ENCODE measurements at regions not wholly inside any gene's neighbourhood (a gene's known extent, or its start where the extent isn't known, plus 50 kb on each side); places are given as distances from the start of the nearest gene placed in this dataset.

- H3T11ph ChIP-seq (ENCODE audit: low read length): no peak overlapping the region
- H3K4me2 ChIP-seq (ENCODE audit: insufficient read depth, insufficient read length, low read length): no peak overlapping the region
- H4K20me1 ChIP-seq (ENCODE audit: control insufficient read depth, insufficient read depth, insufficient read length): no peaks in the 10 kb centered on the region
- H3K4ac ChIP-seq (ENCODE audit: low read depth, low read length): no peak overlapping the region
- no peaks in the 10 kb centered on the region for H3K23me2 ChIP-seq (ENCODE audit: insufficient read length, low read depth, low read length, poor library complexity, severe bottlenecking)
- Mint-ChIP-seq H3K9me3 (no peaks in the 10 kb centered on the region; a peak in 1 of 5 replicates), H3K27me3 (ENCODE audit: low read depth) (no peaks in the 10 kb centered on the region), H3K27ac (no peak overlapping the region), H3K4me3 (no peak overlapping the region), H3K36me3 (ENCODE audit: insufficient read depth in 1 of 3, low read depth in 3 of 3) (no peaks in the 10 kb centered on the region), H3K4me1 (peaks cover 11 to 15% of the 10 kb centered on the region in 2 experiments)
- H3K9me3 ChIP-seq (ENCODE audit: control insufficient read depth, low read depth, low read length): no peaks in the 10 kb centered on the region
- no peak overlapping the region for H2BK20ac ChIP-seq (ENCODE audit: low read depth, low read length, poor library complexity, severe bottlenecking)
- no peaks in the 10 kb centered on the region; the same call in 1 of the 2 replicates for H3K4me1 ChIP-seq (ENCODE audit: insufficient read depth, low read length)
- no peaks in the 10 kb centered on the region for H3K79me2 ChIP-seq (ENCODE audit: insufficient read depth, low read length)
- no peak for DNase-seq
- H3K18ac ChIP-seq (ENCODE audit: insufficient read length, low read depth, low read length): no peak overlapping the region
- TF ChIP-seq CTCF (conservative IDR thresholded peaks at IDR 0.05): no peak
- no peak overlapping the region for H2BK12ac ChIP-seq (ENCODE audit: insufficient read length, low read depth, low read length)
- no peak overlapping the region for H4K5ac ChIP-seq (ENCODE audit: insufficient read length, low read depth, low read length)
- no peak overlapping the region for H3K23ac ChIP-seq (ENCODE audit: insufficient read length, low read depth, low read length)
- no peak overlapping the region for H4K91ac ChIP-seq (ENCODE audit: insufficient read length, low read depth, low read length)
- H3K27ac ChIP-seq (ENCODE audit: insufficient read length, low read depth, low read length): no peak overlapping the region
- no peaks in the 10 kb centered on the region for H3K27me3 ChIP-seq (ENCODE audit: insufficient read depth, low read length)
- H2AK5ac ChIP-seq (ENCODE audit: insufficient read length, low read length): no peak overlapping the region
- no peak overlapping the region for H2BK15ac ChIP-seq (ENCODE audit: low read depth, low read length)
- no peak overlapping the region for H2BK120ac ChIP-seq (ENCODE audit: low read depth, low read length, poor library complexity, severe bottlenecking)
- no peaks in the 10 kb centered on the region for H3K79me1 ChIP-seq (ENCODE audit: insufficient read depth, low read depth, low read length, poor library complexity, severe bottlenecking)
- H3K9ac ChIP-seq (ENCODE audit: extremely low read depth, insufficient read length, low read length): no peak overlapping the region
- H3K14ac ChIP-seq (ENCODE audit: insufficient read depth, low read length): no peak overlapping the region
- H3K56ac ChIP-seq (ENCODE audit: insufficient read length, low read depth, low read length): no peak overlapping the region
- H2AFZ ChIP-seq (ENCODE audit: low read length): no peak overlapping the region
- no peak overlapping the region for H2BK5ac ChIP-seq (ENCODE audit: insufficient read length, low read length)
- H4K8ac ChIP-seq (replicated peaks; ENCODE audit: insufficient read length, low read depth, low read length): no peak overlapping the region
Measured at GRCh38 chr4:89541998-89542397, 234.4 kb upstream of the GPRIN3 start.

Measured in H9 (cell line).